WTC11 (cell line): ENCODE measurements at regions not wholly inside any gene's neighbourhood (a gene's known extent, or its start where the extent isn't known, plus 50 kb on each side); places are given as distances from the start of the nearest gene placed in this dataset.

Experiments used
- ATAC-seq: fragments of 200-7000 bp; cut with Tn5 transposase; 2 replicates; pipeline ENCODE4 v1.10.0; 2021; ENCODE audit warnings: mild to moderate bottlenecking, moderate library complexity
- CTCF ChIA-PET: fragments of 300-600 bp; sonication (Branson Sonifier 250); formaldehyde crosslinking; loops from one replicate; lab custom pipeline; 2021; ENCODE audit warnings: antibody characterized with exemption; lab: Charles Lee
- POLR2A ChIA-PET: fragments of 350-600 bp; sonication (Branson Sonifier 250); formaldehyde crosslinking; loops from one replicate; lab custom pipeline; 2021; ENCODE audit warnings: antibody characterized with exemption; lab: Charles Lee
- DNase-seq: peaks from one replicate; pipeline ENCODE4 v3.0.0; 2021; ENCODE audit warnings: low spot score
- H3K27ac Mint-ChIP-seq: 2 replicates; pipeline ENCODE4 v1.8.0; 2021; ENCODE audit warnings: mixed read lengths
- H3K27me3 Mint-ChIP-seq: 2 replicates; pipeline ENCODE4 v1.8.0; 2021; ENCODE audit warnings: low read depth, mild to moderate bottlenecking, moderate library complexity, mixed read lengths
- H3K36me3 Mint-ChIP-seq: 2 replicates; pipeline ENCODE4 v1.8.0; 2021; ENCODE audit warnings: mixed read lengths
- H3K4me1 Mint-ChIP-seq: 2 replicates; pipeline ENCODE4 v1.8.0; 2022; ENCODE audit warnings: mixed read lengths
- H3K4me3 Mint-ChIP-seq: 2 replicates; pipeline ENCODE4 v1.8.0; 2021; ENCODE audit warnings: mild to moderate bottlenecking, moderate library complexity, mixed read lengths
- H3K9me3 Mint-ChIP-seq: 2 replicates; pipeline ENCODE4 v1.8.0; 2021; ENCODE audit warnings: mixed read lengths
- E2F4 ChIP-seq: sonication (generic); formaldehyde crosslinking; IDR thresholded peaks from 2 replicates; pipeline ENCODE4 v1.8.1; 2022; ENCODE audit warnings: low read depth, mild to moderate bottlenecking, moderate library complexity, missing genetic modification reagents, borderline replicate concordance
- ELF4 ChIP-seq: sonication (generic); formaldehyde crosslinking; IDR thresholded peaks from 2 replicates; pipeline ENCODE4 v1.8.1; 2022; ENCODE audit warnings: low read depth, mild to moderate bottlenecking, moderate library complexity, missing genetic modification reagents
- ESRRA ChIP-seq: sonication (generic); formaldehyde crosslinking; IDR thresholded peaks from 2 replicates; pipeline ENCODE4 v1.8.1; 2022; ENCODE audit warnings: mild to moderate bottlenecking, missing genetic modification reagents, borderline replicate concordance
- FOXK1 ChIP-seq: sonication (generic); formaldehyde crosslinking; IDR thresholded peaks from 2 replicates; pipeline ENCODE4 v1.8.0; 2022; ENCODE audit warnings: mild to moderate bottlenecking, moderate library complexity, missing genetic modification reagents
- JAZF1 ChIP-seq: fragments of 250-450 bp; sonication (Bioruptor Pico); IDR thresholded peaks from 2 replicates; pipeline ENCODE4 v1.9.0; 2021; ENCODE audit warnings: moderate library complexity, mild to moderate bottlenecking, inconsistent platforms
- JUN ChIP-seq: sonication (generic); formaldehyde crosslinking; IDR thresholded peaks from 2 replicates; pipeline ENCODE4 v1.8.0; 2023; ENCODE audit warnings: mild to moderate bottlenecking, missing genetic modification reagents
- MXD4 ChIP-seq: fragments of 250-450 bp; sonication (Bioruptor Pico); IDR thresholded peaks from 2 replicates; pipeline ENCODE4 v1.8.0; 2021; ENCODE audit warnings: mild to moderate bottlenecking, moderate library complexity, borderline replicate concordance
- MYBL2 ChIP-seq: sonication (generic); formaldehyde crosslinking; IDR thresholded peaks from 2 replicates; pipeline ENCODE4 v1.8.1; 2023; ENCODE audit warnings: mild to moderate bottlenecking, moderate library complexity, missing genetic modification reagents
- NFATC4 ChIP-seq: fragments of 250-450 bp; sonication (Bioruptor Pico); IDR thresholded peaks from 2 replicates; pipeline ENCODE4 v1.9.0; 2021; ENCODE audit warnings: mild to moderate bottlenecking
- NR1H2 ChIP-seq: sonication (generic); formaldehyde crosslinking; IDR thresholded peaks from 2 replicates; pipeline ENCODE4 v1.9.0; 2021; ENCODE audit warnings: mild to moderate bottlenecking, moderate library complexity, missing genetic modification reagents
- NR3C1 ChIP-seq: sonication (generic); formaldehyde crosslinking; conservative IDR thresholded peaks from 2 replicates; pipeline ENCODE4 v1.8.1; 2023; ENCODE audit warnings: low read depth, mild to moderate bottlenecking, missing genetic modification reagents
- PRRX2 ChIP-seq: fragments of 250-450 bp; sonication (Bioruptor Pico); IDR thresholded peaks from 2 replicates; pipeline ENCODE4 v1.8.0; 2021; ENCODE audit warnings: mild to moderate bottlenecking
- RORB ChIP-seq: fragments of 250-450 bp; sonication (Bioruptor Pico); IDR thresholded peaks from 2 replicates; pipeline ENCODE4 v1.9.0; 2021; ENCODE audit warnings: mild to moderate bottlenecking
- SOX15 ChIP-seq: fragments of 250-450 bp; sonication (Bioruptor Pico); IDR thresholded peaks from 2 replicates; pipeline ENCODE4 v1.9.0; 2021; ENCODE audit warnings: mild to moderate bottlenecking
- SP1 ChIP-seq: sonication (generic); formaldehyde crosslinking; conservative IDR thresholded peaks from 2 replicates; pipeline ENCODE4 v1.8.1; 2022; ENCODE audit warnings: missing genetic modification reagents
- STAT6 ChIP-seq: sonication (generic); formaldehyde crosslinking; conservative IDR thresholded peaks from 2 replicates; pipeline ENCODE4 v1.8.1; 2023; ENCODE audit warnings: mild to moderate bottlenecking, low read depth, missing genetic modification reagents, moderate library complexity
- ZBTB21 ChIP-seq: sonication (generic); formaldehyde crosslinking; IDR thresholded peaks from 2 replicates; pipeline ENCODE4 v1.8.1; 2023; ENCODE audit warnings: mild to moderate bottlenecking, missing genetic modification reagents, borderline replicate concordance
- ZNF121 ChIP-seq: sonication (generic); formaldehyde crosslinking; IDR thresholded peaks from 2 replicates; pipeline ENCODE4 v1.8.0; 2023; ENCODE audit warnings: missing genetic modification reagents
- ZNF138 ChIP-seq: sonication (generic); formaldehyde crosslinking; conservative IDR thresholded peaks from 2 replicates; pipeline ENCODE4 v1.8.1; 2022; ENCODE audit warnings: mild to moderate bottlenecking, moderate library complexity, missing genetic modification reagents
- ZNF416 ChIP-seq: fragments of 250-450 bp; sonication (Bioruptor Pico); IDR thresholded peaks from 2 replicates; pipeline ENCODE4 v1.9.0; 2021; ENCODE audit warnings: mild to moderate bottlenecking, inconsistent platforms
- TF ChIP-seq, protein P1 (sequence below): sonication (generic); formaldehyde crosslinking; IDR thresholded peaks from 2 replicates; pipeline ENCODE4 v1.8.1; 2023; ENCODE audit warnings: mild to moderate bottlenecking, missing genetic modification reagents
- TF ChIP-seq, protein P2 (sequence below): sonication (generic); formaldehyde crosslinking; IDR thresholded peaks from 2 replicates; pipeline ENCODE4 v1.8.0; 2022; ENCODE audit warnings: mild to moderate bottlenecking, missing genetic modification reagents
- TF ChIP-seq, protein P3 (sequence below): sonication (generic); formaldehyde crosslinking; IDR thresholded peaks from 2 replicates; pipeline ENCODE4 v1.8.0; 2023; ENCODE audit warnings: mild to moderate bottlenecking, missing genetic modification reagents
- TF ChIP-seq, protein P4 (sequence below): sonication (generic); formaldehyde crosslinking; IDR thresholded peaks from 2 replicates; pipeline ENCODE4 v1.8.0; 2022; ENCODE audit warnings: mild to moderate bottlenecking, missing genetic modification reagents
- TF ChIP-seq, protein P5 (sequence below): fragments of 250-450 bp; sonication (Bioruptor Pico); IDR thresholded peaks from 2 replicates; pipeline ENCODE4 v1.8.0; 2021; ENCODE audit warnings: mild to moderate bottlenecking
- TF ChIP-seq, protein P6 (sequence below): sonication (generic); formaldehyde crosslinking; IDR thresholded peaks from 2 replicates; pipeline ENCODE4 v1.8.1; 2023; ENCODE audit warnings: mild to moderate bottlenecking, moderate library complexity, missing genetic modification reagents

DNA sequence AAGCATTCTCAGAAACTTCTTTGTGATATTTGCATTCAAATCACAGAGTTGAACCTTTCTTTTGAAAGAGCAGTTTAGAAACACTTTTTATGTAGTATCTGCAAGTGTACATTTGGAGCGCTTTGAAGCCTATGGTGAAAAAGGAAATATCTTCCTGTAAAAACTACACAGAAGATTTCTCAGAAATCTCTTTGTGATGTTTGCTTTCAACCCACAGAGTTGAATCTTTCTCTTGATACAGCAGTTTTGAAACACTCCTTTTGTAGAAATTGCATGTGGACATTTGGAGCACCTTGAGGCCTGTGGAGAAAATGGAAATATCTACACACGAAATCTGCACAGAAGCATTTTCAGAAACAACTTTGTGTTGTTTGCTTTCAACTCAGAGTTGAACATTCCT lies 612.3 kb upstream of the ZNF337 start (continued):
- TF ChIP-seq, protein P1, sequence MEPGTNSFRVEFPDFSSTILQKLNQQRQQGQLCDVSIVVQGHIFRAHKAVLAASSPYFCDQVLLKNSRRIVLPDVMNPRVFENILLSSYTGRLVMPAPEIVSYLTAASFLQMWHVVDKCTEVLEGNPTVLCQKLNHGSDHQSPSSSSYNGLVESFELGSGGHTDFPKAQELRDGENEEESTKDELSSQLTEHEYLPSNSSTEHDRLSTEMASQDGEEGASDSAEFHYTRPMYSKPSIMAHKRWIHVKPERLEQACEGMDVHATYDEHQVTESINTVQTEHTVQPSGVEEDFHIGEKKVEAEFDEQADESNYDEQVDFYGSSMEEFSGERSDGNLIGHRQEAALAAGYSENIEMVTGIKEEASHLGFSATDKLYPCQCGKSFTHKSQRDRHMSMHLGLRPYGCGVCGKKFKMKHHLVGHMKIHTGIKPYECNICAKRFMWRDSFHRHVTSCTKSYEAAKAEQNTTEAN (CRISPR knock-in tag) = no peak
- no peak for TF ChIP-seq PRRX2 (CRISPR knock-in tag)
- no peak for TF ChIP-seq ZBTB21 (CRISPR knock-in tag)
- TF ChIP-seq MXD4 (CRISPR knock-in tag) = no peak
- no peak for TF ChIP-seq NFATC4 (CRISPR knock-in tag)
- TF ChIP-seq, protein P2, sequence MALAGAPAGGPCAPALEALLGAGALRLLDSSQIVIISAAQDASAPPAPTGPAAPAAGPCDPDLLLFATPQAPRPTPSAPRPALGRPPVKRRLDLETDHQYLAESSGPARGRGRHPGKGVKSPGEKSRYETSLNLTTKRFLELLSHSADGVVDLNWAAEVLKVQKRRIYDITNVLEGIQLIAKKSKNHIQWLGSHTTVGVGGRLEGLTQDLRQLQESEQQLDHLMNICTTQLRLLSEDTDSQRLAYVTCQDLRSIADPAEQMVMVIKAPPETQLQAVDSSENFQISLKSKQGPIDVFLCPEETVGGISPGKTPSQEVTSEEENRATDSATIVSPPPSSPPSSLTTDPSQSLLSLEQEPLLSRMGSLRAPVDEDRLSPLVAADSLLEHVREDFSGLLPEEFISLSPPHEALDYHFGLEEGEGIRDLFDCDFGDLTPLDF (CRISPR knock-in tag) = no peak
- TF ChIP-seq, protein P3, sequence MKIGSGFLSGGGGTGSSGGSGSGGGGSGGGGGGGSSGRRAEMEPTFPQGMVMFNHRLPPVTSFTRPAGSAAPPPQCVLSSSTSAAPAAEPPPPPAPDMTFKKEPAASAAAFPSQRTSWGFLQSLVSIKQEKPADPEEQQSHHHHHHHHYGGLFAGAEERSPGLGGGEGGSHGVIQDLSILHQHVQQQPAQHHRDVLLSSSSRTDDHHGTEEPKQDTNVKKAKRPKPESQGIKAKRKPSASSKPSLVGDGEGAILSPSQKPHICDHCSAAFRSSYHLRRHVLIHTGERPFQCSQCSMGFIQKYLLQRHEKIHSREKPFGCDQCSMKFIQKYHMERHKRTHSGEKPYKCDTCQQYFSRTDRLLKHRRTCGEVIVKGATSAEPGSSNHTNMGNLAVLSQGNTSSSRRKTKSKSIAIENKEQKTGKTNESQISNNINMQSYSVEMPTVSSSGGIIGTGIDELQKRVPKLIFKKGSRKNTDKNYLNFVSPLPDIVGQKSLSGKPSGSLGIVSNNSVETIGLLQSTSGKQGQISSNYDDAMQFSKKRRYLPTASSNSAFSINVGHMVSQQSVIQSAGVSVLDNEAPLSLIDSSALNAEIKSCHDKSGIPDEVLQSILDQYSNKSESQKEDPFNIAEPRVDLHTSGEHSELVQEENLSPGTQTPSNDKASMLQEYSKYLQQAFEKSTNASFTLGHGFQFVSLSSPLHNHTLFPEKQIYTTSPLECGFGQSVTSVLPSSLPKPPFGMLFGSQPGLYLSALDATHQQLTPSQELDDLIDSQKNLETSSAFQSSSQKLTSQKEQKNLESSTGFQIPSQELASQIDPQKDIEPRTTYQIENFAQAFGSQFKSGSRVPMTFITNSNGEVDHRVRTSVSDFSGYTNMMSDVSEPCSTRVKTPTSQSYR (CRISPR knock-in tag) = no peak
- TF ChIP-seq, protein P4, sequence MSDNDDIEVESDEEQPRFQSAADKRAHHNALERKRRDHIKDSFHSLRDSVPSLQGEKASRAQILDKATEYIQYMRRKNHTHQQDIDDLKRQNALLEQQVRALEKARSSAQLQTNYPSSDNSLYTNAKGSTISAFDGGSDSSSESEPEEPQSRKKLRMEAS (CRISPR knock-in tag) = no peak
- TF ChIP-seq NR1H2 (CRISPR knock-in tag) = no peak
- TF ChIP-seq ZNF121 (CRISPR knock-in tag) = no peak

DNA sequence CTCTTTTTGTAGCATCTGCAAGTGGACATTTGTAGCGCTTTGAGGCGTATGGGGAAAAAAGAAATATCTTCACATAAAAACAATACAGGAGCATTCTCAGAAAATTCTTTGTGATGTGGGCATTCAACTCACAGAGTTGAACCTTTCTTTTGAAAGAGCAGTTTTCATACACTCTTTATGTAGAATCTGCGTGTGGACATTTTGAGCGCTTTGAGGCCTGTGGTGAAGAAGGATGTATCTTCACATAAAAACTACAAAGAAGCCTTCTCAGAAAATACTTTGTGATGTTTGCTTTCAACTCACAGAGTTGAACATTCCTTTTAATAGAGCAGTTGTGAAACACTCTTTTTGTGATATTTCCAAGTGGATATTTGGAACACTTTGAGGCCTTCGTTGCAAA lies 598.4 kb upstream of the ZNF337 start:
- H3K27ac Mint-ChIP-seq = no peak overlapping the region
- H3K36me3 Mint-ChIP-seq = no peaks in the 10 kb centered on the region
- H3K9me3 Mint-ChIP-seq = peaks cover 3% of the 10 kb centered on the region
- no peak overlapping the region for H3K4me3 Mint-ChIP-seq
- no peaks in the 10 kb centered on the region for H3K4me1 Mint-ChIP-seq
- POLR2A ChIA-PET = no interaction called here
- DNase-seq = no peak
- CTCF ChIA-PET = no interaction called here
- H3K27me3 Mint-ChIP-seq = no peaks in the 10 kb centered on the region; the same call in 1 of the 2 replicates
- ATAC-seq = no peak
- TF ChIP-seq ZNF138 (no peak), JAZF1 (CRISPR knock-in tag) (no peak), SP1 (CRISPR knock-in tag) (no peak), ELF4 (CRISPR knock-in tag) (no peak), FOXK1 (CRISPR knock-in tag) (no peak), NR3C1 (CRISPR knock-in tag) (no peak), ZNF416 (CRISPR knock-in tag) (no peak), RORB (CRISPR knock-in tag) (no peak), MYBL2 (CRISPR knock-in tag) (no peak), ESRRA (CRISPR knock-in tag) (no peak), STAT6 (CRISPR knock-in tag) (no peak), JUN (CRISPR knock-in tag) (no peak), E2F4 (CRISPR knock-in tag) (no peak), SOX15 (CRISPR knock-in tag) (no peak)
- TF ChIP-seq, protein P5, sequence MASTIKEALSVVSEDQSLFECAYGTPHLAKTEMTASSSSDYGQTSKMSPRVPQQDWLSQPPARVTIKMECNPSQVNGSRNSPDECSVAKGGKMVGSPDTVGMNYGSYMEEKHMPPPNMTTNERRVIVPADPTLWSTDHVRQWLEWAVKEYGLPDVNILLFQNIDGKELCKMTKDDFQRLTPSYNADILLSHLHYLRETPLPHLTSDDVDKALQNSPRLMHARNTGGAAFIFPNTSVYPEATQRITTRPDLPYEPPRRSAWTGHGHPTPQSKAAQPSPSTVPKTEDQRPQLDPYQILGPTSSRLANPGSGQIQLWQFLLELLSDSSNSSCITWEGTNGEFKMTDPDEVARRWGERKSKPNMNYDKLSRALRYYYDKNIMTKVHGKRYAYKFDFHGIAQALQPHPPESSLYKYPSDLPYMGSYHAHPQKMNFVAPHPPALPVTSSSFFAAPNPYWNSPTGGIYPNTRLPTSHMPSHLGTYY (CRISPR knock-in tag) = no peak
- TF ChIP-seq, protein P6, sequence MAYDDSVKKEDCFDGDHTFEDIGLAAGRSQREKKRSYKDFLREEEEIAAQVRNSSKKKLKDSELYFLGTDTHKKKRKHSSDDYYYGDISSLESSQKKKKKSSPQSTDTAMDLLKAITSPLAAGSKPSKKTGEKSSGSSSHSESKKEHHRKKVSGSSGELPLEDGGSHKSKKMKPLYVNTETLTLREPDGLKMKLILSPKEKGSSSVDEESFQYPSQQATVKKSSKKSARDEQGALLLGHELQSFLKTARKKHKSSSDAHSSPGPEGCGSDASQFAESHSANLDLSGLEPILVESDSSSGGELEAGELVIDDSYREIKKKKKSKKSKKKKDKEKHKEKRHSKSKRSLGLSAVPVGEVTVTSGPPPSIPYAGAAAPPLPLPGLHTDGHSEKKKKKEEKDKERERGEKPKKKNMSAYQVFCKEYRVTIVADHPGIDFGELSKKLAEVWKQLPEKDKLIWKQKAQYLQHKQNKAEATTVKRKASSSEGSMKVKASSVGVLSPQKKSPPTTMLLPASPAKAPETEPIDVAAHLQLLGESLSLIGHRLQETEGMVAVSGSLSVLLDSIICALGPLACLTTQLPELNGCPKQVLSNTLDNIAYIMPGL = no peak
